ENCODE measurements at regions not wholly inside any gene's neighbourhood (a gene's known extent, or its start where the extent isn't known, plus 50 kb on each side); places are given as distances from the start of the nearest gene placed in this dataset.

DNA sequence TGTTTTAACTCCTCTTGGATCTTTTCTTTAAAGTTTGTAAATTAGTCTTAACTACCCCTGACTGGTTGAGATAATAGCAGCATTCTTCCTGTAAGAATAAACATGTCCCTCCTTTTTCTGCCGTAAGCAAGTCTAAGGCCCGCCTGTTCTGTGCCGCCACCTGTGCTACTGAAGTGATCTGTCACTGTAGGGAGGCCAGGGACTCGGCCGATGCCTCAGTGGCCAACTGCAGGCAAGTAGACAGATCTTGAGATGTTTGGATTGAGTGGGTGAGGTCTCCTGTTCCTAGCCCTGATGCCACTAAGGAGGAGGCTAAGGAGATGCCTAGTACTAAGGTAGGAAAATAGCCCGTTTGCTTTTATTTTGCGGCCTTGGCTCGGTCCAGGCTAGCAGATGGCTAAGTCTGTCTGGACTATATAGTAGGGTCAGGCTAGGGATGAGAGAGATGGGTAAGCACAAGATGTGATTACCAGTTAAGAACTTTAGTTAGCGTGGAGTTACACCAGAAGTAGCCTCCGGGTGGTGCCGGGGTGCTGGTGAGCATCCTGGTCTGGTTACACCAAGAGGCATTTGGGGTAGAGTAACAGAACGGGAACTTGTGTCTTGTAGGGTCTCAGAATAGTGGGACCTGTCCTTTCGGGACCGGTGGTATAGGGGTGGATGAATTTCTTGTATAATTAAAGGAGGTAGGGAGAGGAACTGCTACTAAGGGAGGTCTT is 584.2 kb downstream of the SUCLG1 start:
- TF ChIP-seq, protein P1, sequence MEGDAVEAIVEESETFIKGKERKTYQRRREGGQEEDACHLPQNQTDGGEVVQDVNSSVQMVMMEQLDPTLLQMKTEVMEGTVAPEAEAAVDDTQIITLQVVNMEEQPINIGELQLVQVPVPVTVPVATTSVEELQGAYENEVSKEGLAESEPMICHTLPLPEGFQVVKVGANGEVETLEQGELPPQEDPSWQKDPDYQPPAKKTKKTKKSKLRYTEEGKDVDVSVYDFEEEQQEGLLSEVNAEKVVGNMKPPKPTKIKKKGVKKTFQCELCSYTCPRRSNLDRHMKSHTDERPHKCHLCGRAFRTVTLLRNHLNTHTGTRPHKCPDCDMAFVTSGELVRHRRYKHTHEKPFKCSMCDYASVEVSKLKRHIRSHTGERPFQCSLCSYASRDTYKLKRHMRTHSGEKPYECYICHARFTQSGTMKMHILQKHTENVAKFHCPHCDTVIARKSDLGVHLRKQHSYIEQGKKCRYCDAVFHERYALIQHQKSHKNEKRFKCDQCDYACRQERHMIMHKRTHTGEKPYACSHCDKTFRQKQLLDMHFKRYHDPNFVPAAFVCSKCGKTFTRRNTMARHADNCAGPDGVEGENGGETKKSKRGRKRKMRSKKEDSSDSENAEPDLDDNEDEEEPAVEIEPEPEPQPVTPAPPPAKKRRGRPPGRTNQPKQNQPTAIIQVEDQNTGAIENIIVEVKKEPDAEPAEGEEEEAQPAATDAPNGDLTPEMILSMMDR (optimal IDR thresholded peaks at IDR 0.05 in 1 of 3, IDR thresholded peaks at IDR 0.05 in 1 of 3, conservative IDR thresholded peaks at IDR 0.05 in 1 of 3; ENCODE audit: extremely low read depth in 1 of 3, insufficient read depth in 2 of 3, low read length in 3 of 3) = no peak
- TF ChIP-seq EZH2 (IDR thresholded peaks at IDR 0.05; ENCODE audit: low read length) = no peak
